ENCODE measurements at regions not wholly inside any gene's neighbourhood (a gene's known extent, or its start where the extent isn't known, plus 50 kb on each side); places are given as distances from the start of the nearest gene placed in this dataset.

DNA sequence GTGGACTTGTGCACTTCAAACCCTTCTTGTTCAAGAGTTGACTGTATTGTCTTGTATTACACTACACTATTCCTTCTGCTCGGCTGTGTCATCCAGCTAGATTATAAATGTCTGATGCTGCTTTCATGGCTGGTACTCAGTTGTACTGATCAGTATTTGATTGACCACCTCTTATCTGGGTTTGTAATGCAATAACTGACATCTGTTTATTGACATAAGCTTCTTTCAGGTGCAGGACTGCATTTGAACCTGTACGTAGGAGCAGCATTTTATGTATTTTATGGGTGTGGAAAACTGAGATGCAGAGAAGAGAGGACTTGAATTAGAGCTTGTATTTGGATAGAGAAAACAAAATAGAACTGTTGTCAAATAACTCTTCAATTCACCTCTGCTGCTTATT is 309.2 kb downstream of the FGF9 start:
- TF ChIP-seq, protein P1, sequence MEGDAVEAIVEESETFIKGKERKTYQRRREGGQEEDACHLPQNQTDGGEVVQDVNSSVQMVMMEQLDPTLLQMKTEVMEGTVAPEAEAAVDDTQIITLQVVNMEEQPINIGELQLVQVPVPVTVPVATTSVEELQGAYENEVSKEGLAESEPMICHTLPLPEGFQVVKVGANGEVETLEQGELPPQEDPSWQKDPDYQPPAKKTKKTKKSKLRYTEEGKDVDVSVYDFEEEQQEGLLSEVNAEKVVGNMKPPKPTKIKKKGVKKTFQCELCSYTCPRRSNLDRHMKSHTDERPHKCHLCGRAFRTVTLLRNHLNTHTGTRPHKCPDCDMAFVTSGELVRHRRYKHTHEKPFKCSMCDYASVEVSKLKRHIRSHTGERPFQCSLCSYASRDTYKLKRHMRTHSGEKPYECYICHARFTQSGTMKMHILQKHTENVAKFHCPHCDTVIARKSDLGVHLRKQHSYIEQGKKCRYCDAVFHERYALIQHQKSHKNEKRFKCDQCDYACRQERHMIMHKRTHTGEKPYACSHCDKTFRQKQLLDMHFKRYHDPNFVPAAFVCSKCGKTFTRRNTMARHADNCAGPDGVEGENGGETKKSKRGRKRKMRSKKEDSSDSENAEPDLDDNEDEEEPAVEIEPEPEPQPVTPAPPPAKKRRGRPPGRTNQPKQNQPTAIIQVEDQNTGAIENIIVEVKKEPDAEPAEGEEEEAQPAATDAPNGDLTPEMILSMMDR (IDR thresholded peaks at IDR 0.05), result no peak
- TF ChIP-seq POLR2A (IDR thresholded peaks at IDR 0.05), result no peak

Data from testis (tissue), 2 donors.